ENCODE measurements at regions not wholly inside any gene's neighbourhood (a gene's known extent, or its start where the extent isn't known, plus 50 kb on each side); places are given as distances from the start of the nearest gene placed in this dataset.

GRCh38 chr20:24779946-24780345 is 169.1 kb upstream of the CST7 start:
- H4K20me1 ChIP-seq (ENCODE audit: control insufficient read depth, insufficient read depth, low read depth, low read length) = no peaks in the 10 kb centered on the region
- H3K4me3 ChIP-seq (ENCODE audit: low read length) = no peak overlapping the region
- no peaks in the 10 kb centered on the region for H3K4me1 ChIP-seq (ENCODE audit: control insufficient read depth, low read length)
- H3K9me3 ChIP-seq (ENCODE audit: control insufficient read depth, insufficient read depth, low read length) = no peaks in the 10 kb centered on the region
- H3F3A ChIP-seq (ENCODE audit: control insufficient read depth, insufficient read depth) = no peaks in the 10 kb centered on the region
- H3K79me2 ChIP-seq (ENCODE audit: control insufficient read depth, low read length) = no peaks in the 10 kb centered on the region
- no peaks in the 10 kb centered on the region for H3K36me3 ChIP-seq (ENCODE audit: control insufficient read depth, low read length)
- H3K27ac ChIP-seq (ENCODE audit: low read depth, low read length) = no peak overlapping the region
- TF ChIP-seq CTCF (IDR thresholded peaks at IDR 0.05; ENCODE audit: low read depth, low read length, poor library complexity, severe bottlenecking) = no peak
- H3K4me2 ChIP-seq (ENCODE audit: low read length) = no peak overlapping the region
- no peaks in the 10 kb centered on the region for H3K9me2 ChIP-seq (replicated peaks; ENCODE audit: control insufficient read depth, low read length)
- H3K27me3 ChIP-seq (ENCODE audit: control insufficient read depth, low read length) = peaks cover 9% of the 10 kb centered on the region; the same call in 1 of the 2 replicates

GRCh38 chr20:24780674-24781417 is 168.2 kb upstream of the CST7 start:
- Histone ChIP-seq H3K36me3 (ENCODE audit: control insufficient read depth, low read length) (no peaks in the 10 kb centered on the region), H3K27ac (ENCODE audit: low read depth, low read length) (no peak overlapping the region), H4K20me1 (ENCODE audit: control insufficient read depth, insufficient read depth, low read depth, low read length) (no peaks in the 10 kb centered on the region), H3F3A (ENCODE audit: control insufficient read depth, insufficient read depth) (no peaks in the 10 kb centered on the region), H3K4me2 (ENCODE audit: low read length) (no peak overlapping the region), H3K9me3 (ENCODE audit: control insufficient read depth, insufficient read depth, low read length) (no peaks in the 10 kb centered on the region), H3K27me3 (ENCODE audit: control insufficient read depth, low read length) (peaks cover 9% of the 10 kb centered on the region; the same call in 1 of the 2 replicates), H3K4me3 (ENCODE audit: low read length) (no peak overlapping the region), H3K9me2 (replicated peaks; ENCODE audit: control insufficient read depth, low read length) (no peaks in the 10 kb centered on the region), H3K4me1 (ENCODE audit: control insufficient read depth, low read length) (no peaks in the 10 kb centered on the region), H3K79me2 (ENCODE audit: control insufficient read depth, low read length) (no peaks in the 10 kb centered on the region)
- TF ChIP-seq CTCF (IDR thresholded peaks at IDR 0.05; ENCODE audit: low read depth, low read length, poor library complexity, severe bottlenecking) (no peak), EZH2phosphoT487 (IDR thresholded peaks at IDR 0.05; ENCODE audit: borderline replicate concordance, low read length) (no peak)

GRCh38 chr20:24781418-24781980 is 167.6 kb upstream of the CST7 start:
- H3K27ac ChIP-seq (ENCODE audit: low read depth, low read length) = no peak overlapping the region
- no peak overlapping the region for H3K4me2 ChIP-seq (ENCODE audit: low read length)

More at GRCh38 chr20:24781418-24781980, 167.6 kb upstream of the CST7 start:
- Histone ChIP-seq H3F3A (ENCODE audit: control insufficient read depth, insufficient read depth) (no peaks in the 10 kb centered on the region), H3K36me3 (ENCODE audit: control insufficient read depth, low read length) (no peaks in the 10 kb centered on the region), H3K9me2 (replicated peaks; ENCODE audit: control insufficient read depth, low read length) (no peaks in the 10 kb centered on the region), H3K4me1 (ENCODE audit: control insufficient read depth, low read length) (no peaks in the 10 kb centered on the region), H3K9me3 (ENCODE audit: control insufficient read depth, insufficient read depth, low read length) (no peaks in the 10 kb centered on the region), H4K20me1 (ENCODE audit: control insufficient read depth, insufficient read depth, low read depth, low read length) (no peaks in the 10 kb centered on the region), H3K4me3 (ENCODE audit: low read length) (no peak overlapping the region), H3K27me3 (ENCODE audit: control insufficient read depth, low read length) (peaks cover 9% of the 10 kb centered on the region; the same call in 1 of the 2 replicates), H3K79me2 (ENCODE audit: control insufficient read depth, low read length) (no peaks in the 10 kb centered on the region)
- TF ChIP-seq EZH2phosphoT487 (IDR thresholded peaks at IDR 0.05; ENCODE audit: borderline replicate concordance, low read length) = no peak
- TF ChIP-seq CTCF (IDR thresholded peaks at IDR 0.05; ENCODE audit: low read depth, low read length, poor library complexity, severe bottlenecking) = peak; percentile 41

Measured in DOHH2 (cell line).